ENCODE measurements at regions not wholly inside any gene's neighbourhood (a gene's known extent, or its start where the extent isn't known, plus 50 kb on each side); places are given as distances from the start of the nearest gene placed in this dataset.

DNA sequence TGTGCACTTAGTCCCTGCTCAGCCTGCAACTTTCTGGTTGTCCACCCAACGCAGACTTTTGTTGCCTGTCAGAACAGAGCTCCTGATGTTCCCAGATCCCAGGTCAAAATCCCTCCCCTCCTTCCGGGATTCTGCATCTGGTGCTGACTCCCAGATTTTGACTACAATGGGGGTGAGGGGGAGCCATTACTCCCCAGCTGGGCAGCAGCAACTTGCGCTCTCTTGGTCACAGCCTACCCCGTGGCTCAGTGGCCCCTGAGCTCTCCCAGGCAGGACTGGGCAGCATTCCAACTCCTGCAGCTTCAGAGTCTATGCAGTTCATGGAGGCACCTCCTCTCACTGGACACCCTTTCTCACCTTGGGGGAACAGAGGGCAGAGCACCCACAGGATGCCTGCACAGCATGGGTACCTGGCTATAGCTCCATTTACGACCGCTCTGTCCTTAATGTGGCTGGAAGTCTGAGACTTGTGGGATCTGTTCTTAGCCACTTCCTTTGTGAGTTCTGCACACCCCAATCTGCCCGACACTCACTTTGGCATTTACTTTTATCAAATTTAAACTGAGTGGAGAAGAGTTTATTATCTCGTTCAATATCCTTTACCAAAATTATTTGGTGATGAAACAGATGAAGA, 545.5 kb upstream of the MGMT start:
- no peak for FAIRE-seq

DNA sequence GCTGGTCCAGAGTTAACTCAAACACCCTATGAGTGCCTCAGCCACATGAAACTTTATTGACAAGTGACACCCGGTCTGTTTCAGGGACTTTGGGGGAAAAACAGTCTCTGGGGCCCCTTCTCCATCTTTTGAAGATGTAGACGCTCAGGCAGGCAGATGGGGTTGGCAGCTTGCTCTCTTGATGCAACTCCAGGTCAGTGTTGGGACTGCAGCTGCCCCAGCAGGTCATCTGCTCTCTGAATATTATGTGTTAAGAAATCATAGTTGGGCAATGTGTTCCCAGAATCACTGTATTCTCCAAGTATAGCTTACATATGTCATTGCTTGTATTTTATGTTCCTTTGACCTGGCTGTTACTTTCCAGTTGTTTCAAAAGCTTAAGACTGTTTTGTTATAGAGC, 544.9 kb upstream of the MGMT start:
- FAIRE-seq: no peak

DNA sequence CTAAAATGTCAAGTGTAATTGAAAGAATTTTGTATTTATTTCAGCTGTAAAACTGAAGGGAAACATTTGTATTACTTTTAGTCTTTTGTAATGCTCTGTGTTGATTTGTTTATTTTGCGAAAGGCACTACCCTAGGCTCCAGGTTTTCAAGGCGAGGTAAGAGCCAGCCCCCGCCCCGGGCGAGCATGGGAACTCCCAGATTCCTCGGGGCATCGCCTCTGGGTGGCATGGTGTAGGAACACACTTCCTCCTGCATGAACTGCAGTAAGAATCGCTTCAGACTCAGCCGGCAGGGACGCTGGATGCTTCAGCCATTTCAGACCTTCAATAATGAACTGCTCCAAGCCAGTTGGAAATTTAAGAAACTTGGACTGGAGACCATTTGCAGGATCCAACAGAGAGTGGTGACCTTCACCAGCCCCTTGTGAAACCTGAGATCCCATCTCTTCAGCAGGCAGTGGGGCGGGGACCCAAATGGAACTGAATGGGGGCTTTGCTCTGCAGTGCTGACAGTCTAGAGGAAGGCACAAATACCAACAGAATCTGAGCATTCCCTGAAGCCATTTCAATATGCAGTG, 544.3 kb upstream of the MGMT start:
- no peak for FAIRE-seq

DNA sequence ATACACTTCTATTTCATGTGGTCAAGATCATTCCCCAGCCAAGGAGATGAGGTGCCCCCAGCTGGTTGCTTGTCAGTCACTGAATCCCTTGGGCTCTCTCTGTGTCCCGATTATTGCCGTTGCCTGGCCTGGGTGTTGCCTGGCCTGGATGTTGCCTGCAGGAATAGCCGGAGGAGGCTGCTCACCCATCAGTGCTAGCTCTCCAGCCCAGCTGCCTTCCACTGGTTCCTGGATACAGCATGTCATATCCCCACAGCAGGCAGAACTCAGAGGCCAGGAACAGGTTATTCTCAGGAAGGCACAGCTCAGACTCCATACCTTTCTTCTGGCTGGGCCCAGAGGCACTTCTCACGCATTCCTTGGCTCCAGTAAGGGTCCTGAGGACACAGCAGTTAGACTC, 542.1 kb upstream of the MGMT start:
- FAIRE-seq: no peak

DNA sequence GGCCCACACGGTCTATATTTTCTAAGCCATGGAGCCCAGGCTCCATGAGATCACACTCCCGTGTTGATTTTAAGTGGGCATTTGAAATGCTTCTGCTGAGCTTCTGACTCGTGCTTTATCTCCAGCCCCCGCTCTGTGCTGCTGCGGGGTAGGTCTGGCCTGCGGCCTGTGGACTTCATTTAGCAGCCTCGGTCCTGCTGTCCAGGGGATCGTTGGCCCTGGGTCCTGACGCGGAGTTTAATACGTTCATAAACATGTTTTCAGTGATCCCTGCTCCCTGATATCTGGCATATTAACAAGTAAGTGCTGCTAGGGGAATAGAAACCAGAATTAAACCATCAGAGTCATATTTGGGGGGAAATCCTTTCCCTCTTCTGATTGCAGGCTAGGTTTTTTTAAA, 540.3 kb upstream of the MGMT start:
- no peak for FAIRE-seq

DNA sequence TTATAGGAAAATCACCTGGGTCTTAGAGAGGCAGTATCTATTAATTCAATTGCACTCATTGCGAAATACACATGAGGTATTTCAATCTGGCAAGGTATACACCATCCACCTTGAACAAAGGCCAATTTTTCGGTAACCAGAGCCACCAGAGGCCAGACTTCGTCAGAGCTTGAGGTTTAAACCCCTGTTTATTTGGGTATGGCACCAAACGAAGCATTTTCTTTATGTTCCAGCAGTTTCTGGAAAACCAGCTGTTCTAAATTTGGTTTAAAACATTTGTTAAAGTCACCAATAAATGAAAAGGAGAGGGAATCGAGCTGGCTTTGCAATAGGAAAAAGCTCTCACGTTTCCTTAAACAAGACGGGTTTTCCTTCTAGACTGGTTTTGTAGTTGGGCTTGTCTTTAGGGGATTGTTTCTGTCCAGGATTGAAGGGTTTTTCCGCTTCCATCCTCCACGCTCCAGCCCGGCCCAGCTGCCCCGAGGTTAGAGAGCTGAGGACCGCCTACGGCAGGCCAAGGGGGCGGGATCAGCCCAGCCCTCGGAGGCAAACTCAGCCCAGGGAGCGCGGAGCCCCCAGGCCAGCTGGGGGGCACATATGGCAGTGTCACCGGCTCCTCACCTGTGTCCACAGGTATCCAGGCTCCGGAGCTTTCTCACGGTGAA, 539.4 kb upstream of the MGMT start:
- FAIRE-seq: no peak

DNA sequence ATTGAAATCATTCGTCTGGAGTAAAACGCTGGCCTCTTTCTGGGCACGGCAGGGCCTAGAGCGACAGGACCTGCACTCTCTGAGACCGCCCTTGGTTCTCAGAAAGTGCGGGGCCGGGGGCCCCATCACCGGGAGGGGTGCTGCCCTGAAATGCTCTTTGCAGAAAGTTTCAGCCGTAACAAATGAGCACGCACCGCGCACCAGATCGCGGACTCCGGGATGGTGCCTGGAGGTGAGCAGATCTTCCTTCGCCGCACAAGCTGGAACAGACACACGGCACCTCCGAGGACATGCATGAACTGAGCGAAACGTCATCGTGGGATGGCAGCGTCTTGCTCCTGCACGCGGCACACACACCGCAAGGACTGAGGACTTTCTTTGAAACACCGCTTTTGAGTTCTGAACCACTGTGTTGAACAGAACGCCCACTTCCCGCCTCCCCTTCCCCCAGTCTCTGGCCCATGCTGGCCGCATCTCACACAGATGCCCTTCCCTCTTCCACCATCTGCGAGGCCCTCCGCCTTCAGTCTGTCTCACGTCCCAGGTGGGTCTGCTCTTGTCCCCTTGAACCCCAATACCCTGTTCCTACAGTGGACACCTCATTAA, 538.7 kb upstream of the MGMT start:
- FAIRE-seq: no peak

DNA sequence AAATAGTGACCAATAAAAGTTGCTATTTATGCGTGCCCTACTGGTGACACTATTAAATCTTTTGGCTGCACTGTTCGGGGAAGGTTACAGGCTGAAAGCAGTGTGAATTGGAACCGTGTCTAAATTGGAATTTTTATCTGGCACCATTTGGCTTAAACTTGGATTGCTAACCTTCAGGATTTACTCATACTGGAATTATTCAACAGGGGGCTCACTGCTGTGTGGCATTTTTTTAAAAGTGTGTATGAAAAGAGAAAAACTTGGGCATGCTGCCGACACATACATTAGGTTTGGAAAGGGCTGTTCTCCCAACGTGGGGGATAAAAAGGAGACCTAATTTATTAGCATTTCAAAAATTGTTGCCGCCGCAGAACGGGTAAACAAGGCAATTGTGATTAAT, 537.9 kb upstream of the MGMT start:
- FAIRE-seq: no peak

DNA sequence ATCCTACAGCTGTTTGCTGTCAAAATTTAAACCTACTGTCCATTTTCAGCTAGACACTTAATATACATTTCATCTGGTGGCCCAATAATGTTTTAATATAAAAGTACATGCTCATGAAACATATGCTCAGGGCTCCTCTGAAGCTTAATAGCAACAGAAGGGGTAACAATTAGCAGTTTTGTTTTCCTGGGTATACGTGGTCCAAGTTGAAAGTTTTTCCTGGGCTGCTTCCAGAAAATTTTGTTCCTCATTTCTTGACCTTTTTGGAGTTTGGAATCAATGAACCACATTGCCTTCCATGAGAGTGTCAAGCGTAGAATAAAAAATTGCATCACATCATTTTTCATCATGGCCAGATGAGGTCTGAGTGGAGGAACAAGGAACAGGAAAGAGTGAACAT, 537.3 kb upstream of the MGMT start:
- no peak for FAIRE-seq

DNA sequence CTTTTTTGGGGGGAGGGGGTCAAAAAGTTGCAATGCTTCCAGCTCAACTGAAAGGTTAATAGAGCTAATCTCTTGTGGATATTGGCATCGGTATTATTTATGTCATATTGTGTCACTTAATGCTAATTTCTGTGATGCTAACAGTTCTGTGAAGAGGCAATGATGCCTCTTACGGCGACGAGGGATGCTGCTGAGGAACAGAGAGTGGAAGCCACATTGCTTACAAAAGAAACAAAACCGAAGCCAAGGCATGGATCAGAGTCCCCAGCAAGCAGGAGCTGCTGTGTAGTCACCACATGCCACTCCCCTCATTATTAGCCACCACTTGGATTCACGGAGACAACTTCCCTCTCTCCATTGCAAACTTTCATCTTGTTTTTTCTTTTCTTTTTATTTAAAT, 536.5 kb upstream of the MGMT start:
- no peak for FAIRE-seq

DNA sequence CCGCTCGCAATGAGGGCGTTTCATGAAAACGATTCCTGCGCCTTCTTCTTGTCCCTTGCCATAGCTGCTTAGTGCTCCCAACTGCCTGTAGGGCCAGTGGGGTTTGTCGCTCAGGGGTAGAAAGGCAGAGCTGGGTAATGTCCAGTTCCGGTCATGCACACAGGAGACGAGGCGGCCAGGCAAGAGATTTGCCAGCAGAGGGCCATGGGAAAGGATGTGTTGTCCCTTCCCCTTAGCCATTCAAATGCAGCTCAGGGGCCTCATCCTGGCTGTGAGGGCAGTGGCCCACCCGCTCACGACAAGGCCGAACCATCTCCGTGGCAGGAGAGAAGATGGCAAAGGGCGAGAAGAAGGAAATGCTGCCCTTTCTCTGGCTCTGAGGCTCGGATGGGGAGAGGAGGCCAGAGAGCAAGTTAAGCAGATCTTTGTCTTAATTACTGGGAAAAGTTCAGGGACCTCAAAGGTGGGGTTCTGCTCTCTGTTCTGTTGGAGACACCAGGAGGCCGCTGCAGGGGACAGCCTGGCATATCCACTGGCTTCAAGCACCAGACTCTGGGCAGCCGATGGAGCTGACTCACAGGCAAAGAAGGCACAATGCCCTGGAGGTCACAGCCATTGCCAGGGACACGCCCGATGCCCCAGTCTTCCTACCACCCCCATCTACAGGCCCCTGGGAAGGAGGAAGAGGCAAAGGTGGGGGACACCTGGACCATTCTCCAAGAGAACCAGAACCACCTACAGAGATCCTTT, 534.8 kb upstream of the MGMT start:
- FAIRE-seq: no peak

DNA sequence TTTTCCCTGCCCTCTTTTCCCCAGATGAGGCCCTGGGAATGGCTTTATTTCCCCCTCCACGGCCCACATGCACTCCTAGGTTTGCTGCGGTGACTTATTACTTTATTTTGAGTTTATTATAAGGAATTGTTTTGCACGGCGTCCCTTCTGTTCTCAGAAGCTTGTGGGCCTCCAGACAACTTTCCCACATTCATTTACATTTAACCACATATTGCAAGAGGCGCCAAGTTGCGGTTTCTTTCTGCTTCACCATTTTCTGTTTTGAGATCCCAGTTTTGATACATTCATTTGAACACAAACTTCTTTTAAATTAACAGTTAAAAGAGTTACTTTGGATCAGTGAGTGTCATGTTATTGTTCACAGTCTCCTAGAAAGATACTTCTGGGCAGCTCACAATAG, 532.5 kb upstream of the MGMT start:
- no peak for FAIRE-seq

DNA sequence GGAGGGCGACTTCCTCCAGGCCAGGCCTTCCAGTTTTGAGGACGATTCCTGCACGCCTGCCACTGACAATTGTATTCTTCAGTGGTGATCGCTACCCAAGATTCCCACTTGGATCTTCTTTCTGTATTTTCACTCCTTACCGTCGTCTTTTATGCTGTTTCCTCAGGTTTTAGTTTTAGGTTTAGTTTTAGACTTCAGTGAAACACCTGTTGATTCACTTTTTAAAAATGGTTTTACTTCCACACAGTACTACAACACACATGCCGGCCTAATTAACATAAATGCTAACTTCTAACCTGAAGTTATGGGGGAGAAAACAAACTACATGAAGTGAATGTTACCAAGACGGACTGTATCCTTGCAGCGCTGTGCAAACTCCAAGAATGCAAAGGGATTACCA, 530.6 kb upstream of the MGMT start:
- no peak for FAIRE-seq

DNA sequence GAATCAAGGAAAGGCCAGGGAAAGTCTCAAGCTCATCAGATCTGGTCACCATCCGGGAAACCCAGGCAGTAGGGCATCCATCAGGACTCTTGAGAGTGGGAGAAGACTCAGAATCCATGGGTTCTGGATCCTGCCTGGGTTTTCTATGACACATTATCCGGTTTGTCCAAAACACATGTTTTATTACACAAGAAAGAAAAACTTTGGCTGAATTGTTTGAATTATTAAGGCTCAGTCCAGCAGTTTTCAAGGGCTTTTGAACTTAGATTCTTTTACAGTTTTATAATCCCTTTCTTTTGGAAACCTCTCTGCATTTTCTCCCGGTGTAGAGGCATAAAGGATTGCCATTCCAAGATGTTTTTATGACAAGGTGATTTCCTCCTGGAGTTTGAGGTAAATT, 528.5 kb upstream of the MGMT start:
- FAIRE-seq: no peak

DNA sequence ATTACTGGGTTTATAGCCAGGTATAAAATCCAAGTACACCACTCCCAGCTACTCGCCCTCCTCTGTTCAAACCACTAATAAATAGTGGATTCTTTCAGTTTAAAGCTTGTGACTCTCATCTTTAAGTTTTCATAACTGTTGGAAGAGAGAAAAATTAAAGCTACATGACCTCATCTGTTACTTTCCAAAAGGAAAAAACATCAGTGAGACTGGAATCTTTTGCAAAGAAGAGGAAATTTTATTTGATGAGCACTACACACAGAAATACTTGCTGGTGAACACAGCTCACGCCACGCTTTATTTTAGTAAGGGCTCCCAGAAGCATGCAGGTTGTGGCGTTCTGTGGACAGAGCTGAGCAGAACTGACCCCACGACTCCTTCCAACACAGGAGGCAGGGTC, 527.0 kb upstream of the MGMT start:
- FAIRE-seq: no peak

DNA sequence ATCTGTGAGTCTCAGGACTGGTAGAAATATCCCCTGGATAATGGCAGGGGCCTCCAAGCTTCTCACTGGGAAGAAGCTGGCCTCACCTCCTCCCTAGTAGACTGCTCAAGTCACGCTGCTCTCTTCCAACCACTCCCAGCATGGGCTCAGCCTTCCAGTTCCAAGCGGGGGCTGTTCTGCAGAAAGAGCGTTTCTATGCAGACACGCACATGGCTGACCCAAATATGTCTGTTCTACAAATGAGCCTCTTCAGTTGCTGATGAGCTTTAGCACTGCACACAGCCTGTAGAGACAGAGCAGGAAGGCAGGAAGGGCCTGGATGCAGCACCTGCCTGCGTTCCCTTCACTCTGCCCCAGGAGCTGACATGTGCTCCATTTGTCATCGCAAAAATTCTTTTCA, 523.9 kb upstream of the MGMT start:
- no peak for FAIRE-seq

DNA sequence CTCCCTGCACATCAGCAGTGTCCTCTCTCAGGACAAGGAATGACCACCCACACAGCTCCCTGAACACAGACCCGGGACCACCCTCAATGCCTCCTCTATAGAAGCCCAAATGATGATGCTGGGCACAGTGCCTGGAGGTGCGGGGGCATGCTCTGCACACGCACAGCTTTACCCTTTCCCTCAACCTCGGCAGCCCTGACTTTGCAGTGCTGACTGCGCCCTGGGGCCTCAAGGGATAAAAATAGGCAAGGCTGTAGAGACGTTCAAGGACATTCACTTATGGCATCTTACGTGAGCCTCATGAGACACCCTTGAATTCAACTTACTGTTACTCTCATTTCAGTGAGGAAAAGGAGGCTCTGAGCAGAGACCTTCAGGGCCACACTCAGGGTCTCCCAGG, 521.6 kb upstream of the MGMT start:
- no peak for FAIRE-seq

DNA sequence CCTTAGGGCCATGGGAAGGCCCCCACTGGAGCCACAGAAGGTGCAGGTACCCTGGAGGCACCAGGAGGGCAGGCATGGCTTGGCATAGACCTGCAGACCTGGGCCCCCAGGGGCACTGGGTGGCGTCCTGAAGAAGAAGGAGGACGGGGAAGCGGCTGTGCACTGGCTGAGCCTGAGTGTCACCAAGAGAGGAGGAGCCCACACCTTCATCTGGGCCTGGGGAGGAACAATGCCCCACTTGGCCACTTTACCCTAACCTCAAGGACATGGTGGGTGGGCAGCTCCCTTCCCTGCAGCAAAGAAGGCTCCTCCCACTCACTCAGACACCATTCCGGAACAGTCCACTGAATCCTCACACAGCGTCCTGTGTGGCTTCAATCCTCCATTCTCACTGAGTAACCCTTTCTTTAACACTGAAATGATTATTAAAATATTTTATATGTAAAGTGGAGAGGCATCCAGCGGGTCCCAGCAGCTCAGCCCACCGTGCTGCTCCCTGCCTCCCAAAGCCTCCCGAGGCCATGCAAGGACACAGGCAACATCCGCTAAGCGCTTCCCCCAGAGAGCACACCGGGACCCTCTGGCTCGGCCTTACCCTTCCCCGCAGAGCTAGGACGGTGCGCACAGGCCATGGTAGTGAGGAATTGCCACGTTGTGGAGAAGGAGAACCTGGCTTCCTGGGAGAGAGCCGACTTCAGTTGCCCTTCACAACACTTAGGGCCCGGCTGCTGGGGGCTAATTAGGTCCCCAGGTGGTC, 516.7 kb upstream of the MGMT start:
- no peak for FAIRE-seq

DNA sequence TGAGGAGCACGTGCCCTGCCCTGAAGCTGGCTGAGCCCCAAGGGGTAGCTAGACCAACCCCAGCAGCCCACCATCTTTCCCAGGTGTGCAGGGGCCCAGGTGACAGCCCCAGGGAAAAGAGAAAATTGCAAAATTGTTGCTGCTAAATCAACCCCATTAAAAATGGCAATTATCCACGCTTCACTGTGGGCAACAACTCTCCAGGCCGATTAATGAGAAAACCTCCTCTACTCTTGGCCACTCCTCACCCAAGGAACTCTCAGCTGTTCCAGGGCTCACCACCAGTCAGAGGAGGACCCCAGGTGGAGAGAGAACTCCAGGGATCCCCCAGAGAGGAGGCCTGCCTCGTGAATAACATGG, 516.1 kb upstream of the MGMT start:
- no peak for FAIRE-seq

DNA sequence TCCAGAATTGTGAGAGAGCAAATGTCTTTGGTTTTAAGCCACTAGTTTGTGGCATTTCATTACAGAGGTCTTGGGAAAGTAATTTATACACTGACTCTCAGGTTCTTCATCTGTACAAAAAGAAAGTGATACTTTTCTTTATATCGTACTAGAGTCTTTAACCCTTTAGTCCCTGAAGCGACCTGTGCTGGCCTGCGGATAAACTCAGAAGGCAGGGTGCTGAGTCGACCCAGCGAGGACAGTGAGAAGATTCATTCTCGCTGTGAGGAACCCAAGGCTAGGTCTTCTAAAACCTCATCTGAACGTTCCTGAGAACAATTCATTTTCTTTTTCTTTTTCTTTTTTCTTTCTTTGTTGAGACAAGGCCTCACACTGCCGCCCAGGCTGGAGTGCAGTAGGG, 514.2 kb upstream of the MGMT start:
- FAIRE-seq: no peak

DNA sequence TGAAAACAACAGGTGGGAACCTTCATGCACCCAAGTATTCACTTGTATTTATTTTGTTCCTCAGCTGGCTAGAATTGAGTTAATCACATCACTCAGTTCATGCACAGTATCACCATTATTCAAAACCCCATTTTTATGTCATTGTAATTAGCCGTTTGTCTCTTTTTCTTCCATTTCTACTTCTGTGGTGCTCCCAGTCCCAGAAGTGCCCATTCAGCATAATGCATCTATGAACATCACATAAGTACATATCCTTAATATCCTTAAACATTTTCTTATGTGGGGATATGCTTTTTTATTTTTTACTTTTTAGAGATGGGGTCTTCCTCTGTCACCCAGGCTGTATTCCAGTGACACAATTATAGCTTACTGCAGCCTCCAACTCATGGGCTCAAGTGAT, 510.9 kb upstream of the MGMT start:
- FAIRE-seq: no peak

DNA sequence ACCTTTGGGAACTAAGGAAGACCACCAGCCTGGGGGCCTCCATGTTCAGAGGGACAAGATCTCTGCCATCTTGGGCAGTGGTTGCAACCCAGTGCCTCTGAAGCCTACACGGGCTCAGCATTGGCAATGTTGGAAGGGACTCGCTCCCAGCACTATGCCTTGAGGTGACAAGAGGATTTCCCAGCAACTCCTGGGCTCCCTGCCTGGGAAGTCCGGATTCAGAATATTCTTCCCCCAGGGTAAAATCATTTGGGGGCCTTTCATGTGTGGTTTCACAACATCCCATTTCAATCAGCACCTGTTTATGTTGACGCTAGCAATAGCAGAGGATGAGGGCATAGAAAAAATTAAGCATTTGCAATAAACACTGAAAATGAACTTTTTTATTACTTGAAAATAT, 509.8 kb upstream of the MGMT start:
- FAIRE-seq: no peak
